Activated CD4-positive, CD25-positive, alpha-beta regulatory T cell treated with anti-CD3 and anti-CD28 coated beads, Interleukin-2, amount 50 U/mL, for 24 hours (primary cell): ENCODE measurements at regions not wholly inside any gene's neighbourhood (a gene's known extent, or its start where the extent isn't known, plus 50 kb on each side); places are given as distances from the start of the nearest gene placed in this dataset.
"Not testable (repeated sequence)": the region's sequence is repeated elsewhere in the genome, so short reads cannot be mapped to it uniquely, and the experiment has no call there.

ENCODE experiments used
- ATAC-seq, 2 donors: fragments of 150-1000 bp; cut with Tn5 transposase; one replicate each; pipeline ENCODE4 v1.10.0; 2021; ENCODE audit warnings: mild to moderate bottlenecking in 1 of 2, moderate library complexity in 1 of 2

GRCh38 chr4:18511727-18512126 lies 490.2 kb upstream of the LCORL start:
- no peak for ATAC-seq

GRCh38 chr4:18508786-18509185 lies 487.2 kb upstream of the LCORL start:
- ATAC-seq: no peak

GRCh38 chr4:18480928-18481327 lies 459.4 kb upstream of the LCORL start:
- ATAC-seq: no peak

GRCh38 chr4:18480342-18480741 lies 458.8 kb upstream of the LCORL start:
- no peak for ATAC-seq

- no peak for ATAC-seq
Observed at GRCh38 chr4:18479825-18480224, 458.3 kb upstream of the LCORL start.

- ATAC-seq: no peak
Observed at GRCh38 chr4:18463987-18464559, 442.5 kb upstream of the LCORL start.

GRCh38 chr4:18458465-18458864 lies 436.9 kb upstream of the LCORL start:
- no peak for ATAC-seq

- ATAC-seq: no peak
Observed at GRCh38 chr4:18454349-18454748, 432.8 kb upstream of the LCORL start.

- no peak for ATAC-seq
Observed at GRCh38 chr4:18445110-18445509, 423.6 kb upstream of the LCORL start.

GRCh38 chr4:18444206-18444605 lies 422.7 kb upstream of the LCORL start:
- ATAC-seq: no peak

GRCh38 chr4:18442957-18443356 lies 421.4 kb upstream of the LCORL start:
- ATAC-seq: no peak

- no peak for ATAC-seq
Observed at GRCh38 chr4:18441676-18442075, 420.1 kb upstream of the LCORL start.

- ATAC-seq: no peak
Observed at GRCh38 chr4:18441203-18441590, 419.6 kb upstream of the LCORL start.

- ATAC-seq: no peak
Observed at GRCh38 chr4:18440527-18441202, 419.1 kb upstream of the LCORL start.

GRCh38 chr4:18439311-18439710 lies 417.8 kb upstream of the LCORL start:
- no peak for ATAC-seq

GRCh38 chr4:18435781-18436180 lies 414.2 kb upstream of the LCORL start:
- no peak for ATAC-seq

- no peak for ATAC-seq
Observed at GRCh38 chr4:18422685-18423084, 401.1 kb upstream of the LCORL start.

GRCh38 chr4:18421519-18421918 lies 400.0 kb upstream of the LCORL start:
- ATAC-seq: no peak

- no peak for ATAC-seq
Observed at GRCh38 chr4:18419780-18420179, 398.2 kb upstream of the LCORL start.

GRCh38 chr4:18418195-18418898 lies 396.8 kb upstream of the LCORL start:
- not testable (repeated sequence) for ATAC-seq

GRCh38 chr4:18417651-18418050 lies 396.1 kb upstream of the LCORL start:
- not testable (repeated sequence) for ATAC-seq

- ATAC-seq: no peak
Observed at GRCh38 chr4:18406264-18406663, 384.7 kb upstream of the LCORL start.

- ATAC-seq: no peak
Observed at GRCh38 chr4:18405054-18405453, 383.5 kb upstream of the LCORL start.

GRCh38 chr4:18404642-18405041 lies 383.1 kb upstream of the LCORL start:
- no peak for ATAC-seq
